ENCODE measurements at regions not wholly inside any gene's neighbourhood (a gene's known extent, or its start where the extent isn't known, plus 50 kb on each side); places are given as distances from the start of the nearest gene placed in this dataset.

GRCh38 chr12:41684997-41685396 lies 459.7 kb downstream of the GXYLT1 start:
- TF ChIP-seq CTCF (IDR thresholded peaks at IDR 0.05), result peak in 1 of 3 experiments; percentile 51
- no peak overlapping the region for H3K4me3 ChIP-seq
- H3K36me3 ChIP-seq, result no peaks in the 10 kb centered on the region
- intact Hi-C loops (cut with DNase I), result loop anchor here (1.0 to 5.0 kb wide), 2 partner anchors 339 to 647 kb away; no protein-coding TSS in a partner anchor
- DNase-seq (ENCODE audit: low spot score in 2 of 2), result no peak
- H3K4me1 ChIP-seq, result no peaks in the 10 kb centered on the region
- H3K27ac ChIP-seq, result no peak overlapping the region
- H3K9me3 ChIP-seq, result no peaks in the 10 kb centered on the region
- no peaks in the 10 kb centered on the region for H3K27me3 ChIP-seq

GRCh38 chr12:41683513-41684240 lies 461.0 kb downstream of the GXYLT1 start:
- no peak overlapping the region for H3K27ac ChIP-seq
- H3K36me3 ChIP-seq, result no peaks in the 10 kb centered on the region
- no peaks in the 10 kb centered on the region for H3K4me1 ChIP-seq
- intact Hi-C loops (cut with DNase I), result no loop called here
- DNase-seq (ENCODE audit: low spot score in 2 of 2), result no peak
- TF ChIP-seq CTCF (IDR thresholded peaks at IDR 0.05), result no peak
- no peak overlapping the region for H3K4me3 ChIP-seq
- H3K27me3 ChIP-seq, result no peaks in the 10 kb centered on the region
- H3K9me3 ChIP-seq, result no peaks in the 10 kb centered on the region

- no peaks in the 10 kb centered on the region for H3K9me3 ChIP-seq
- no peak for DNase-seq (ENCODE audit: low spot score in 2 of 2)
- intact Hi-C loops (cut with DNase I), result no loop called here
- no peaks in the 10 kb centered on the region for H3K4me1 ChIP-seq
- no peak overlapping the region for H3K27ac ChIP-seq
- TF ChIP-seq CTCF (IDR thresholded peaks at IDR 0.05), result no peak
- no peaks in the 10 kb centered on the region for H3K27me3 ChIP-seq
- no peak overlapping the region for H3K4me3 ChIP-seq
- no peaks in the 10 kb centered on the region for H3K36me3 ChIP-seq
Observed at GRCh38 chr12:41683023-41683422, 461.7 kb downstream of the GXYLT1 start.

GRCh38 chr12:41681898-41682297 lies 462.8 kb downstream of the GXYLT1 start:
- H3K4me1 ChIP-seq, result no peaks in the 10 kb centered on the region
- intact Hi-C loops (cut with DNase I), result no loop called here
- H3K27ac ChIP-seq, result no peak overlapping the region
- no peaks in the 10 kb centered on the region for H3K36me3 ChIP-seq
- TF ChIP-seq CTCF (IDR thresholded peaks at IDR 0.05), result no peak
- no peak for DNase-seq (ENCODE audit: low spot score in 2 of 2)
- no peak overlapping the region for H3K4me3 ChIP-seq
- H3K9me3 ChIP-seq, result no peaks in the 10 kb centered on the region
- H3K27me3 ChIP-seq, result no peaks in the 10 kb centered on the region

- Histone ChIP-seq H3K9me3 (no peaks in the 10 kb centered on the region), H3K4me3 (no peak overlapping the region), H3K36me3 (no peaks in the 10 kb centered on the region), H3K4me1 (no peaks in the 10 kb centered on the region), H3K27me3 (no peaks in the 10 kb centered on the region), H3K27ac (no peak overlapping the region)
- TF ChIP-seq CTCF (IDR thresholded peaks at IDR 0.05), result no peak
- DNase-seq (ENCODE audit: low spot score in 2 of 2), result no peak
- intact Hi-C loops (cut with DNase I), result no loop called here
Observed at GRCh38 chr12:41680155-41680554, 464.5 kb downstream of the GXYLT1 start.

All from ascending aorta (tissue), 2 donors.